GM04503 (cell line): ENCODE measurements at regions not wholly inside any gene's neighbourhood (a gene's known extent, or its start where the extent isn't known, plus 50 kb on each side); places are given as distances from the start of the nearest gene placed in this dataset.
"Not testable (repeated sequence)": the region's sequence is repeated elsewhere in the genome, so short reads cannot be mapped to it uniquely, and the experiment has no call there.

Experiments used
- DNase-seq: peaks from one replicate; pipeline ENCODE4 v3.0.0-alpha.2; 2012; ENCODE audit warnings: low read depth

DNA sequence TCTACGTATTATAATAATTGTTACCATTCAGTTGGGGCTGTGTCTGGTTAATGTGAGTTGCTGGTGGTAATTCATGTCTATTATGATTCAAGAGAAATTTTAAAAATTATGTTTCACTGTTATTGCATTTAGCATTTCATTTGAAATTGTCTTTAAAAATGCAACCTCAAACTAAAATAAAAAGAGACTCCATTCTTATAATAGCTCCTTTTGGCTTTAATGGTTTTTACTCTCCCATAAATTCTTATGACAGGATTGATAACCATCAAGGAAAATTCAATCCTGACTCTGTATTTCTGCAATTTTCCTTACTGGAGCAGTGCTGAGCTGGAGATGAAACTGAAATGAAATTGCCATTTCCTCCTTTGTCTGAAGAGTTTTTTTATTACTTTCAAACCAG is 262.7 kb downstream of the REEP3 start:
- no peak for DNase-seq

GRCh38 chr10:63788152-63788821 is 267.1 kb downstream of the REEP3 start:
- DNase-seq, result no peak

- DNase-seq, result no peak
These were observed 274.1 kb downstream of the REEP3 start for GRCh38 chr10:63795094-63795860.

- DNase-seq, result peak; percentile 93
These were observed 277.6 kb downstream of the REEP3 start for GRCh38 chr10:63798599-63799498.

DNA sequence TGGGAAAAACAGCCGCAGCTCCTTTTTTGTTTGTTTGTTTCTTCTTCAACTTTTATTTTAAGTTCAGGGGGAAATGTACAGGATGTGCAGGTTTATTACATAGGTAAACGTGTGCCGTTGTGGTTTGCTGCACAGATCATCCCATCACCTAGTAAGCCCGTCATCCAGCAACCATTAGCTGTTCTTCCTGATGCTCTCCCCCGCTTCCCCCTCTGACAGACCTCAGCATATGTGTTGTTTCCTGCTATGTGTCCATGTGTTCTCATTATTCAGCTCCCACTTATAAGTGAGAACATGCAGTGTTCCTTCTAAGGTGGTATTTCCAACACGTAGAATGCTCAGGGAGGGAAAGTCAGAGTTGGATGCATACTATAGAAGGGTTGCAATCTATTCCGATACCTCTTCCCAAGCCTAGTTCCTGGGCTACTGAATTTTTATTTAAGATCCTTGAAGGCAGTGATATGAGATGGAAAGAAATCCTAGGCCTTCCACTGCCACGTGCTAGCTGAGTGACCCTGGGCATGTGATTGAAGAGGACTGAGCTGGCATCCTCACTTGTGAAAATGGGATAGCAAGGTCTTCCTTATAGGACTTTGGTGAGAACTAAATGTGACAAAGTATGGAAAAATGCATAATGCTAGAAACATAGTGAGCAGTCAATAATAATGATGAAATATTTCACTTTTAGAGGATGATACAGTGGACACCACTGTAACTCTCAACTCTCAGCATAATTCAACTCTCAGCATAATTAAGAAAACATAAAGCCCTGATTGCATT is 278.5 kb downstream of the REEP3 start:
- DNase-seq, result no peak

- DNase-seq, result no peak
These were observed 280.0 kb downstream of the REEP3 start for GRCh38 chr10:63801166-63801565.

- DNase-seq, result no peak
These were observed 285.1 kb downstream of the REEP3 start for GRCh38 chr10:63806330-63806729.

GRCh38 chr10:63812501-63812900 is 291.3 kb downstream of the REEP3 start:
- peak; percentile 35 for DNase-seq

GRCh38 chr10:63819753-63820329 is 298.6 kb downstream of the REEP3 start:
- DNase-seq, result no peak

DNA sequence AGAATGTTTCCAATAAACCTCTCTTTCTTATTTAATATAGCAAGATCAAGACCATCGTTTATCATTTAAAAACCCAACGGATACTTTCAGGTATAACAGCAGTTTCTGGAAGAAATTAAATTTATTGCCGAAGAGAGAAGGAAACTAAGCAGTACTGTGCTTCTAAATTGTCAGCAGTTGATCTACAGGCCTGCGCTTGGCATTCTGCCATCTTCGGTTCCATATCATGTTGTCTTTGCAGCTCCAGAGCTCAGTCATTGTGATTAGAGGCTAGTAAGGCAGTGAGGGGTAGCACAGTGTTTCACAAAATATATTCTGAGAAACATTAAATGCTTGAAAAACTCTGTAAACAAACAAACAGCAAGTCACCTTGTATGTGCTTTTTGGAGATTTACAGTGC is 301.3 kb downstream of the REEP3 start:
- DNase-seq, result no peak

DNA sequence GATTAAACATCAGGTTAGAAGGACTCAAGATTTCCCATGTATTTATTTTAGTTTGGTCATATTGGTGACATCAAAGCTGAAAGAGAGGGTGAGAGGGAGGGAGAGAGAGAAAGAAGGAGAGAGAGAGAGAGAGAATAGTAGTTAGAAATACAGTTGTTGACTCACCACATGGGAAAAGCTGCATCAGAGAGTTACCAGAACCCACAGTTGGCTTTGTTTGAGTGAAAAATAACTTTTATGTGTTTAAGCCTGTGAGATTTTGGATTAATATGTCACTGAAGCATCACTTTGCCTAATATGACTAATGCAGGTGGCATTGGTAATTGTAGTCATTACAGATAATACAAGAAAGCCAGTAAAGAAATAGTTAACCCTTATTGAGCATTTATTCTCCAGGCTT is 303.9 kb downstream of the REEP3 start:
- no peak for DNase-seq

- no peak for DNase-seq
These were observed 304.6 kb downstream of the REEP3 start for GRCh38 chr10:63825766-63826165.

- not testable (repeated sequence) for DNase-seq
These were observed 305.8 kb downstream of the REEP3 start for GRCh38 chr10:63827018-63827417.

DNA sequence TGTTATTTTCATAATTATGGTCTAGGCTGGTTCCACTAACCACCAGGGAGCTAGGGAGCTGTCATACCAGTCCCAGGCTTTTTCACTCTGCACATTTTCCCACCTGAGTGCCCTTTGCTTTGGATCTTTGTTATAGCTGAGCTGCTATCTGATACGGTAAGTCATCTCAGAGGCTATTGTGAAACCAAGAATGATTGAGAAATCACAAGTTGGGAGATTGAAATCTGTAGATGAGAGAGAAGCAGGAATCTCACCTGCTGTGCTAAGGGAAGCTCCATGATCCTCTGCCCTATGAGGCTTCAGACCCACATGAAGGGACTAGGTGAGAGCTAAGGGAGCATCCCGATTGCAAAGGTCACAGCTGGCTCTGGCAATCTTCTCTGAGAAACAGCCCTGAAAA is 307.8 kb downstream of the REEP3 start:
- DNase-seq, result no peak

- no peak for DNase-seq
These were observed 308.5 kb downstream of the REEP3 start for GRCh38 chr10:63829573-63830149.

- no peak for DNase-seq
These were observed 311.5 kb downstream of the REEP3 start for GRCh38 chr10:63832686-63833085.

DNA sequence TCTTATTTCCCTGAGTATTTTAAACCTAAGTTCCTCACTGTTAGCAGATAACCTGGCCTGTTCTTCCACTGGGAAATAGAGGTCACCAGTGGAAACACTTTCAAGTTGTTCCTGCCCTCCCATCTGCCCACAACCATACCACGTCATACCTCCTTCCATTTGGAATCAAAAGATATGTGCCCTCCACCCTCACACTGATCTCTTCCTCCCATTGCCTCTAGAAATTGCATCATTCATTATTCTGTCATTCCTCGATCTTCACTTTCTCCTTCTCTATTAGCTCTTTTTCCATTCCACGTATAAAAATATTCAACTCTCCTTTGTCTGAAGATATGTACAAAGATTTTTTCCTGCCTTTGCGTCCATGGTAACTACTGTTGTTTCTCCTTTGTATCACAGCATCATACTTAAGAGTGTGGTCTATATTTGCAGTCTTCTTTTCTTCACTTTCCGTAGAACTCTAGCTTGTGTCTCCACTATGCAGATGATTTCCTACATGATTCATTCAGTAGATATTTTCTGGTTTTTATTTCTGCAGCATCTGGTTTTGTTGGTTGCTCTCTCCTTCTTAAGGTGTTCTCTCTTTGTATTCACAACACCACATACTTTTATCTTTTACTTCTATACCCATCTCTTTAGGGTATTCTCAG is 312.3 kb downstream of the REEP3 start:
- DNase-seq, result no peak

- no peak for DNase-seq
These were observed 315.7 kb downstream of the REEP3 start for GRCh38 chr10:63836666-63837442.

DNA sequence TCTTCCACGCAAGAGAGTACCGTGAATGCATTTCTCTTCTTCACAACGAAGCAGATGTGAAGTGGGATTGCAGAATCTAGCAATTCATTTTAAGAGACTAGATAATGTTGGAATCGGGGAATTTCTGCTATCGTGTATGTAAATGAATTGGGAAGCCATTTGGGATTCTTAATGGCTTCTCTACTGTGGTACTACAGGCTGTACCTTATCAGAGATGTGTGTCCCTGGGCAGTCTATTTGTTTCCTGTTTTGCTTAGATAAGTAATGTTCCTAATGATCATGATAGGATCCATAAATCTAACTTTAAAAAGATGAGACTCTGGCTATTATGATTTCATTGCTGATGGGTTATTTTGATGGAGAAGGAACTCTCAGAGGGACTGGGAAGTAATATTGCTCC is 320.6 kb downstream of the REEP3 start:
- no peak for DNase-seq

DNA sequence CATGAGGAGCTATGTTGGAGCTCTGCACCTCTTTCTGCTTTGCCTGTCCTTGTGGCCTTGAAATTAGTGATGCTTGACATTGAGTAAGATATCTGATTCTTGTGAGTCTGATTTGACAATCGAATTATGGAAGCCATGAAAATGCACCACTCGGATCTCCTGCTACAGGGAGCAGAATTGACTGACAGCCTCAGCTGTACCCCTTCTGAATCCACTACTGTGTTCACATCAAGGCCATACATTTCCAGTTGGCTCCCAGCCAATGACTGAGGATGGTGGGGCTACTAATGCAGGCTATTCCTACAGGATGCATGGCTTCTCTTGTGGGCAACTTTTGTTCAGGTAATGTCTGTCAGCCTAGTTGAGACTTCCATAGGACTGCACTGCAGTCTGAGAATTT is 321.9 kb downstream of the REEP3 start:
- DNase-seq, result no peak
